ENCODE measurements at regions not wholly inside any gene's neighbourhood (a gene's known extent, or its start where the extent isn't known, plus 50 kb on each side); places are given as distances from the start of the nearest gene placed in this dataset.
A peak's percentile ranks its signal among the peaks of the same experiment; 100 is the strongest.

GRCh38 chr20:9912290-9912689 is 73.4 kb upstream of the PAK5 start:
- no peak for TF ChIP-seq CTCF (IDR thresholded peaks at IDR 0.05; ENCODE audit: insufficient read depth, low read length, severe bottlenecking)
- Histone ChIP-seq H3K27me3 (ENCODE audit: control insufficient read depth, insufficient read depth, low read length) (peaks cover 2% of the 10 kb centered on the region), H3K36me3 (ENCODE audit: control insufficient read depth, insufficient read depth, low read length) (no peaks in the 10 kb centered on the region), H3K4me3 (ENCODE audit: low read depth, low read length) (no peak overlapping the region)
- DNase-seq (ENCODE audit: low read depth) (no peak), FAIRE-seq (no peak)

- Histone ChIP-seq H3K4me3 (ENCODE audit: low read depth, low read length) (no peak overlapping the region), H3K27me3 (ENCODE audit: control insufficient read depth, insufficient read depth, low read length) (peaks cover 2% of the 10 kb centered on the region), H3K36me3 (ENCODE audit: control insufficient read depth, insufficient read depth, low read length) (no peaks in the 10 kb centered on the region)
- FAIRE-seq (no peak), DNase-seq (ENCODE audit: low read depth) (no peak)
- TF ChIP-seq CTCF (IDR thresholded peaks at IDR 0.05; ENCODE audit: insufficient read depth, low read length, severe bottlenecking) = no peak
These were observed 72.6 kb upstream of the PAK5 start for GRCh38 chr20:9911519-9911918.

GRCh38 chr20:9909167-9909566 is 70.3 kb upstream of the PAK5 start:
- no peak for TF ChIP-seq CTCF (IDR thresholded peaks at IDR 0.05; ENCODE audit: insufficient read depth, low read length, severe bottlenecking)
- FAIRE-seq (no peak), DNase-seq (ENCODE audit: low read depth) (no peak)
- H3K4me3 ChIP-seq (ENCODE audit: low read depth, low read length) = no peak overlapping the region
- H3K27me3 ChIP-seq (ENCODE audit: control insufficient read depth, insufficient read depth, low read length) = peaks cover 2% of the 10 kb centered on the region
- no peaks in the 10 kb centered on the region for H3K36me3 ChIP-seq (ENCODE audit: control insufficient read depth, insufficient read depth, low read length)

- DNase-seq (ENCODE audit: low read depth) (peak; percentile 26), FAIRE-seq (no peak)
- H3K36me3 ChIP-seq (ENCODE audit: control insufficient read depth, insufficient read depth, low read length) = no peaks in the 10 kb centered on the region
- peak; percentile 49 for TF ChIP-seq CTCF (IDR thresholded peaks at IDR 0.05; ENCODE audit: insufficient read depth, low read length, severe bottlenecking)
- H3K27me3 ChIP-seq (ENCODE audit: control insufficient read depth, insufficient read depth, low read length) = no peaks in the 10 kb centered on the region
- no peak overlapping the region for H3K4me3 ChIP-seq (ENCODE audit: low read depth, low read length)
These were observed 64.3 kb upstream of the PAK5 start for GRCh38 chr20:9903048-9903655.

- H3K27me3 ChIP-seq (ENCODE audit: control insufficient read depth, insufficient read depth, low read length) = peaks cover 1% of the 10 kb centered on the region
- no peaks in the 10 kb centered on the region for H3K36me3 ChIP-seq (ENCODE audit: control insufficient read depth, insufficient read depth, low read length)
- FAIRE-seq (no peak), DNase-seq (ENCODE audit: low read depth) (no peak)
- H3K4me3 ChIP-seq (ENCODE audit: low read depth, low read length) = no peak overlapping the region
- no peak for TF ChIP-seq CTCF (IDR thresholded peaks at IDR 0.05; ENCODE audit: insufficient read depth, low read length, severe bottlenecking)
These were observed 50.5 kb upstream of the PAK5 start for GRCh38 chr20:9889270-9889981.
